ENCODE measurements at regions not wholly inside any gene's neighbourhood (a gene's known extent, or its start where the extent isn't known, plus 50 kb on each side); places are given as distances from the start of the nearest gene placed in this dataset.
"Not testable (repeated sequence)": the region's sequence is repeated elsewhere in the genome, so short reads cannot be mapped to it uniquely, and the experiment has no call there.

DNA sequence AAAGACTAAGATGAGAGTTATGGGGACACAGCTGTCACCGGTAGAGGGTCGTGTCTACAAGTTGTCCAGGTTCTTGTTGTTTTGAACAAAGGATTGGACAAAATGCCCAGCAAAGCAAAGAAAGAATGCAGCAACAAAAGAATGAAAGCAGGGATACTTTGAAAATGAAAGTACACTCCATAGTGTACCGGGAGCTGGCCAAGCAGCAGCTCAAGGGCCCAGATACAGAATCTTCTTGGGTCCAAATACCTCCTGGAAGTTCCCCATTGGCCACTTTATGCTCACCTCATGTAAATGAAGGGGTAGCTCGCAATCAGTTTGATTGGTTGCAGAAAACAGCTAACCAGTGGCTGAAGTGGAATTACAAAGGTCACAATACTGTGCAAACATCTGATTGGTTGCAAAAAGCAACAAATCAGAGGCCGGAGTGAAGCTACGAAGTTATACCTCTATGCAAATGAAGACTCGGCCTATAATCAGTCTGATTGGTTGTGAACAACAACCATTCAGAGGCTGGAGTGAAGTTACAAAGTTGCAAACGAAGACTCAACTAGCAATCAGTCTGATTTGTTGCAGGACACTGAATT, 474.9 kb upstream of the TMEFF2 start:
- H3K4me3 Mint-ChIP-seq (ENCODE audit: unreplicated experiment) = no peak overlapping the region

DNA sequence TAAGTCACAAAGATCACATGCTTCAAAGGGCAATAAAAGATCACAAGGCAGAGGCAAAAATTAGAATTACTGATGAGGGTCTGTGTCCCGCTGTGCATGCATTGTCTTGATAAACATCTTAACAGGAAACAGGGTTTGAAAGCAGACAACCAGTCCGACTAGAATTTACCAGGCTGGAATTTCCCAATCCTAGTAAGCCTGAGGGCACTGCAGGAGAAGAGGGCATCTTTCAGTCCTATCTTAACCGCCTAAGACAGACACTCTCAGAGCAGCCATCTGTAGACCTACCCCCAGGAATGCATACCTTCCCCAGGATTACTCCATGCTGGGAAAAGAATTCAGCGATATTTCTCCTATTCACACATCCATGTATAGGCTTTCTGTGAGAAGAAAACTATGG, 465.8 kb upstream of the TMEFF2 start:
- not testable (repeated sequence) for H3K4me3 Mint-ChIP-seq (ENCODE audit: unreplicated experiment)

More for the DNA sequence above, 474.9 kb upstream of the TMEFF2 start:
- Mint-ChIP-seq H3K27ac (ENCODE audit: low read depth, unreplicated experiment) (no peak overlapping the region), H3K36me3 (ENCODE audit: insufficient read depth, unreplicated experiment) (no peaks in the 10 kb centered on the region), H3K9me3 (ENCODE audit: unreplicated experiment) (no peaks in the 10 kb centered on the region), H3K4me1 (ENCODE audit: insufficient read depth, unreplicated experiment) (no peaks in the 10 kb centered on the region), H3K27me3 (ENCODE audit: insufficient read depth, unreplicated experiment) (no peaks in the 10 kb centered on the region)
- ChIA-PET POLR2A (no interaction called here), CTCF (no interaction called here)
- no TSS peak for BruUV-seq (replicated peaks)
- intact Hi-C loops (cut with micrococcal nuclease) = no loop called here
- TF ChIP-seq, protein P1, sequence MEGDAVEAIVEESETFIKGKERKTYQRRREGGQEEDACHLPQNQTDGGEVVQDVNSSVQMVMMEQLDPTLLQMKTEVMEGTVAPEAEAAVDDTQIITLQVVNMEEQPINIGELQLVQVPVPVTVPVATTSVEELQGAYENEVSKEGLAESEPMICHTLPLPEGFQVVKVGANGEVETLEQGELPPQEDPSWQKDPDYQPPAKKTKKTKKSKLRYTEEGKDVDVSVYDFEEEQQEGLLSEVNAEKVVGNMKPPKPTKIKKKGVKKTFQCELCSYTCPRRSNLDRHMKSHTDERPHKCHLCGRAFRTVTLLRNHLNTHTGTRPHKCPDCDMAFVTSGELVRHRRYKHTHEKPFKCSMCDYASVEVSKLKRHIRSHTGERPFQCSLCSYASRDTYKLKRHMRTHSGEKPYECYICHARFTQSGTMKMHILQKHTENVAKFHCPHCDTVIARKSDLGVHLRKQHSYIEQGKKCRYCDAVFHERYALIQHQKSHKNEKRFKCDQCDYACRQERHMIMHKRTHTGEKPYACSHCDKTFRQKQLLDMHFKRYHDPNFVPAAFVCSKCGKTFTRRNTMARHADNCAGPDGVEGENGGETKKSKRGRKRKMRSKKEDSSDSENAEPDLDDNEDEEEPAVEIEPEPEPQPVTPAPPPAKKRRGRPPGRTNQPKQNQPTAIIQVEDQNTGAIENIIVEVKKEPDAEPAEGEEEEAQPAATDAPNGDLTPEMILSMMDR (IDR thresholded peaks at IDR 0.05; ENCODE audit: unreplicated experiment) = no peak
- no peak for DNase-seq (ENCODE audit: unreplicated experiment)

DNA sequence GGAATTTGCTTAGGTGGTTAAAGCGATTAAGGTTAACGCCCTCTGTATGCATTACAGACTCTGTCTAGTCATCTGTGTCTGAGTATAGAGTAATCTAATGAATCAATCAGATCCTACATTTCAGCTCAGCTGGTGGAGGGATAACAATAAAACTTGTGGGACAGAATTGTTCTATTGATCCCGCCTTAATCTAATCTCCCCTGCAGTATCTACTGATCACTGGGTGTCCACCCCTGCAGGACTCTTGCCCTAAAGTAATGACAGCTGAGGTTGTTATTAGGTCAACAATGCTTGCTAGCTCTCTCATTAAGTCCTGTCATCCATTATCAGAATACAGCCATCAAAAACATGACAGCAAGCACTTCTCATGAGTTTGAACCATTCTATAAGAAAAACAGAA, 462.6 kb upstream of the TMEFF2 start:
- BruUV-seq (replicated peaks) = no TSS peak

More for the DNA sequence above, 465.8 kb upstream of the TMEFF2 start:
- peaks cover 12% of the 10 kb centered on the region for H3K9me3 Mint-ChIP-seq (ENCODE audit: unreplicated experiment)
- H3K27me3 Mint-ChIP-seq (ENCODE audit: insufficient read depth, unreplicated experiment); BruUV-seq (replicated peaks); H3K36me3 Mint-ChIP-seq (ENCODE audit: insufficient read depth, unreplicated experiment); CTCF ChIA-PET; H3K27ac Mint-ChIP-seq (ENCODE audit: low read depth, unreplicated experiment); H3K4me1 Mint-ChIP-seq (ENCODE audit: insufficient read depth, unreplicated experiment); intact Hi-C loops (cut with micrococcal nuclease); POLR2A ChIA-PET; DNase-seq (ENCODE audit: unreplicated experiment): not testable (repeated sequence)

DNA sequence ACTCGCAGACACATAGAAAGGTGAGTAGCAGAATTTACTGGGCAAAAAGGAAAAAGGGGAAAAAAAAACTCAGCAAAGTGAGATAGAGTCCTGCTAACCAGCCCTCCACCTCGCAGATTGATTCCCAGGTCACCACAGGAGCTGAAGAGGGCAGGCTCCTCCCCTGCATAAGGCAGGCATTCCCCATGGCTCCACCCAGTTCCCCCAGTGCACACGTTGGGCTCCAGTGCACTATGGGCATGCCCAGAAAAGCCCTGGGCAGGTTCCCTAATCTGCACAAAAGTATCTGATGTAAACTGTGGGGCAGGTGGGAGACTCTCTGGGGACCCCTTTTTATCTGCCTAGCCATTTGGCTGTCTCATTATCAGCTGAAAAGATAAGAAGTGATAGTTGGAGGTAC, 461.2 kb upstream of the TMEFF2 start:
- intact Hi-C loops (cut with micrococcal nuclease) = no loop called here
- DNase-seq (ENCODE audit: unreplicated experiment) = no peak
- TF ChIP-seq, protein P1 (IDR thresholded peaks at IDR 0.05; ENCODE audit: unreplicated experiment) = no peak
- Mint-ChIP-seq H3K9me3 (ENCODE audit: unreplicated experiment) (peaks cover 3% of the 10 kb centered on the region), H3K4me3 (ENCODE audit: unreplicated experiment) (no peak overlapping the region), H3K4me1 (ENCODE audit: insufficient read depth, unreplicated experiment) (no peaks in the 10 kb centered on the region), H3K36me3 (ENCODE audit: insufficient read depth, unreplicated experiment) (no peaks in the 10 kb centered on the region), H3K27ac (ENCODE audit: low read depth, unreplicated experiment) (no peak overlapping the region), H3K27me3 (ENCODE audit: insufficient read depth, unreplicated experiment) (no peaks in the 10 kb centered on the region)
- BruUV-seq (replicated peaks) = no TSS peak
- POLR2A ChIA-PET = interaction anchor here (0.8 to 1.0 kb wide), 2 partner anchors 21 to 45 kb away, joined by 3 read pairs; no protein-coding TSS in a partner anchor
- CTCF ChIA-PET = interaction anchor here (0.7 kb wide), 1 partner anchor 831 kb away, joined by 3 read pairs; no protein-coding TSS in a partner anchor

More for the DNA sequence above, 462.6 kb upstream of the TMEFF2 start:
- Mint-ChIP-seq H3K4me1 (ENCODE audit: insufficient read depth, unreplicated experiment) (no peaks in the 10 kb centered on the region), H3K36me3 (ENCODE audit: insufficient read depth, unreplicated experiment) (no peaks in the 10 kb centered on the region), H3K27me3 (ENCODE audit: insufficient read depth, unreplicated experiment) (no peaks in the 10 kb centered on the region), H3K9me3 (ENCODE audit: unreplicated experiment) (peaks cover 12% of the 10 kb centered on the region), H3K27ac (ENCODE audit: low read depth, unreplicated experiment) (no peak overlapping the region), H3K4me3 (ENCODE audit: unreplicated experiment) (no peak overlapping the region)
- ChIA-PET CTCF (no interaction called here), POLR2A (no interaction called here)
- no peak for DNase-seq (ENCODE audit: unreplicated experiment)
- intact Hi-C loops (cut with micrococcal nuclease) = no loop called here
- TF ChIP-seq, protein P1 (IDR thresholded peaks at IDR 0.05; ENCODE audit: unreplicated experiment) = no peak
